ENCODE measurements at regions not wholly inside any gene's neighbourhood (a gene's known extent, or its start where the extent isn't known, plus 50 kb on each side); places are given as distances from the start of the nearest gene placed in this dataset.

DNA sequence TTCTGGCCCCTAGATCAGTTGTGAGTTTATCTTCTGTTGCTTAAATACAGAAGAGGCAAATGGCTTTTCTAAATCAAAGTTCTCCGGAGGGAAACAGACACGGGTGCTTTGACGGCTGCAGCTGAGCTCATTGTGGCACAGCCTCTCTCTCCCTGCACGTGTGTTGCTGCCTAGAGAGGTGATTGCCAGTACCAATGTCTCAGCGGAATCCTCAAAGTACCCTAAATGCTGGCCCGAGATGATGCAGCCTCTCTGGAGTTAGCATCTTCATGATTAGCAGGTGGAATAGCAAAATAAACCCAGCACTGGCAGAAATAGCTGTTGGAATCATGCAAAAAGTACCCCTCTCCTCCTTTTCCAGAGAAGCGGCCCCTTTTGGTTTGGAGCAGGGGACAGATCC lies 192.2 kb downstream of the PRDM2 start (continued):
- TF ChIP-seq ZFP82 (CRISPR knock-in tag; IDR thresholded peaks at IDR 0.05; ENCODE audit: borderline replicate concordance), result no peak
- no peak for TF ChIP-seq REXO4 (CRISPR knock-in tag; IDR thresholded peaks at IDR 0.05; ENCODE audit: borderline replicate concordance)
- TF ChIP-seq GTF3A (CRISPR knock-in tag; conservative IDR thresholded peaks at IDR 0.05), result no peak

DNA sequence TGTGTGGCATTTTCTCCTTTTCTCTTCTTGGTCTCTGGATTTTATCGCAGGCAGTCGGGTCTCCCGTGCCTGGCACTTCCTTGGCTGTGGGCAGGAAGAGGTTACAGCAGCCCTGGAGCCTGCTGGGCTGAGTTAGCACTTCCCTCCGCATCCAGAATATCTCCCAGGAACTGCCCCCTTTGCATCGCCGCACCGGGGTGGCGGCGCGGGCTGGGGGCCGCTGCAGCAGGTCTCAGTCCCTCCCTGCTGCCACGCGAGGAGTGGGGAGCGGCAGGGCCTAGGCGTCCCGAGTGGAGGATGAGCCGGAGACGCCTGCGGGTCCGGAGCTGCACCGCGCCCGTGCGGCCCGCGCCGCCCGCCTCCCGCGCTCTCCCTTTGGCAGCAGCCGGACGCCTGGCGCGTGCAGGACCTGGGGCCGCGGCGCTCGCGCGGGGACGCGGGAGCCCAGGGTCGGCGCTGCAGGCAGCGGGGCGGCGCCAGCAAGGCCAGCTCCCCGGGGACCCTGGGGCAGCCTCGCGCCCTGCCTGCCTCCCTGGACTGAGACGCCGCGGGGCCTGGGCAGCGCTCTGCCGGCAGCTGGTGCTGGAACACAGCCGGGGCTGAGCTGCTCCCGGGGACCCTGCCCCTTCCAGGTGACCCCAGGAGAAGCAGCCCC lies 192.8 kb downstream of the PRDM2 start:
- ChIA-PET CTCF (ENCODE audit: low intra/inter-chr PET ratio, low total read pairs) (no interaction called here), POLR2A (no interaction called here)
- no peak for FAIRE-seq
- TF ChIP-seq, protein P1, sequence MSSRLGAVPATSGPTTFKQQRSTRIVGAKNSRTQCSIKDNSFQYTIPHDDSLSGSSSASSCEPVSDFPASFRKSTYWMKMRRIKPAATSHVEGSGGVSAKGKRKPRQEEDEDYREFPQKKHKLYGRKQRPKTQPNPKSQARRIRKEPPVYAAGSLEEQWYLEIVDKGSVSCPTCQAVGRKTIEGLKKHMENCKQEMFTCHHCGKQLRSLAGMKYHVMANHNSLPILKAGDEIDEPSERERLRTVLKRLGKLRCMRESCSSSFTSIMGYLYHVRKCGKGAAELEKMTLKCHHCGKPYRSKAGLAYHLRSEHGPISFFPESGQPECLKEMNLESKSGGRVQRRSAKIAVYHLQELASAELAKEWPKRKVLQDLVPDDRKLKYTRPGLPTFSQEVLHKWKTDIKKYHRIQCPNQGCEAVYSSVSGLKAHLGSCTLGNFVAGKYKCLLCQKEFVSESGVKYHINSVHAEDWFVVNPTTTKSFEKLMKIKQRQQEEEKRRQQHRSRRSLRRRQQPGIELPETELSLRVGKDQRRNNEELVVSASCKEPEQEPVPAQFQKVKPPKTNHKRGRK (CRISPR knock-in tag; IDR thresholded peaks at IDR 0.05), result no peak
- TF ChIP-seq ZNF501 (CRISPR knock-in tag; IDR thresholded peaks at IDR 0.05) (no peak), ZFP36 (IDR thresholded peaks at IDR 0.05; ENCODE audit: borderline replicate concordance, low read depth, low read length, partially characterized antibody) (no peak), REPIN1 (CRISPR knock-in tag; IDR thresholded peaks at IDR 0.05; ENCODE audit: borderline replicate concordance, low read depth) (no peak), NPAS2 (CRISPR knock-in tag; IDR thresholded peaks at IDR 0.05; ENCODE audit: borderline replicate concordance) (no peak), PHF21A (CRISPR knock-in tag; IDR thresholded peaks at IDR 0.05) (no peak), POLR2A (IDR thresholded peaks at IDR 0.05; ENCODE audit: insufficient read depth in 1 of 2, low read depth in 2 of 2, low read length in 2 of 2) (no peak), ZNF251 (CRISPR knock-in tag; IDR thresholded peaks at IDR 0.05) (no peak)
- TF ChIP-seq, protein P2, sequence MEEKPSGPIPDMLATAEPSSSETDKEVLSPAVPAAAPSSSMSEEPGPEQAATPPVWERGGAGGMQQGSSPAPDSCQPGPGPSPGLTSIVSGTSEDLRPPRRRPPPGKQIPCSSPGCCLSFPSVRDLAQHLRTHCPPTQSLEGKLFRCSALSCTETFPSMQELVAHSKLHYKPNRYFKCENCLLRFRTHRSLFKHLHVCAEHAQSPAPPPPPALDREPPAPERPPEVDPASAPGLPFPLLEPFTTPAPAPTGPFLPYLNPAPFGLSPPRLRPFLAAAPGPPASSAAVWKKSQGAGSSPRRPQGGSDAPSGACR (CRISPR knock-in tag; IDR thresholded peaks at IDR 0.05), result no peak
- in situ Hi-C loops (cut with HindIII; ENCODE audit: extremely low pct_ligation_motif_present, low pct_unique_long_range_greater_than_20kb) (no loop called here), intact Hi-C loops (cut with micrococcal nuclease; ENCODE audit: unreplicated experiment) (no loop called here)
- H3K27ac ChIP-seq (ENCODE audit: extremely low read length, insufficient read depth, low read length), result no peak overlapping the region
- 26% methylated on average over 15 of the region's 57 CpGs for WGBS (ENCODE audit: low lambda C conversion rate)
- H3K9ac ChIP-seq (ENCODE audit: insufficient read depth, low read depth, low read length), result no peak overlapping the region
- no peak overlapping the region for H2AFZ ChIP-seq (ENCODE audit: low read length)
- H3K4me1 ChIP-seq (ENCODE audit: insufficient read depth, low read length), result no peaks in the 10 kb centered on the region
- peaks cover 4 to 44% of the 10 kb centered on the region in 2 experiments; a peak in 4 of 5 replicates for H3K27me3 ChIP-seq (ENCODE audit: control insufficient read depth in 1 of 2, insufficient read depth in 2 of 2, low read length in 2 of 2)
- no peak overlapping the region for H3K4me3 ChIP-seq (replicated peaks in 1 of 3; ENCODE audit: insufficient read depth in 1 of 3, low read depth in 2 of 3, low read length in 3 of 3)
- no peaks in the 10 kb centered on the region for H4K20me1 ChIP-seq (ENCODE audit: insufficient read depth, low read length)
- no peak overlapping the region for H3K4me2 ChIP-seq (ENCODE audit: low read depth, low read length)
- ATAC-seq, result peak; percentile 44; the same call in 2 of the 3 replicates
- H3K36me3 ChIP-seq (replicated peaks in 1 of 2; ENCODE audit: control insufficient read depth in 1 of 2, insufficient read depth in 2 of 2, low read length in 2 of 2), result no peaks in the 10 kb centered on the region
- DNase-seq (ENCODE audit: low spot score), result no peak
- BruUV-seq (replicated peaks), result no TSS peak
- H3K9me3 ChIP-seq (ENCODE audit: low read length), result no peaks in the 10 kb centered on the region
- H3K79me2 ChIP-seq (ENCODE audit: insufficient read depth, low read length), result no peaks in the 10 kb centered on the region
